SK-N-MC (cell line): ENCODE measurements at regions not wholly inside any gene's neighbourhood (a gene's known extent, or its start where the extent isn't known, plus 50 kb on each side); places are given as distances from the start of the nearest gene placed in this dataset.

Experiments used
- EZH2 ChIP-seq: fragments of 200-600 bp; sonication (generic); IDR thresholded peaks from one replicate; pipeline ENCODE4 v1.6.1; 2017; ENCODE audit warnings: antibody characterized with exemption
- FOXP2 ChIP-seq: optimal IDR thresholded peaks from 2 replicates; pipeline ENCODE3; 2011; ENCODE audit warnings: mild to moderate bottlenecking, moderate library complexity; ENCODE audit not compliant: insufficient read depth; ENCODE audit errors: extremely low read length, control extremely low read depth
- POLR2AphosphoS5 ChIP-seq: IDR thresholded peaks from 2 replicates; pipeline ENCODE4 v1.6.1; 2012; ENCODE audit warnings: mild to moderate bottlenecking, low read depth, low read length, borderline replicate concordance

GRCh38 chr6:168186438-168186837, 107.4 kb upstream of the FRMD1 start:
- no peak for TF ChIP-seq POLR2AphosphoS5
- no peak for TF ChIP-seq EZH2
- no peak for TF ChIP-seq FOXP2
